Stomach (tissue), 8 donors: ENCODE measurements at regions not wholly inside any gene's neighbourhood (a gene's known extent, or its start where the extent isn't known, plus 50 kb on each side); places are given as distances from the start of the nearest gene placed in this dataset.

ENCODE experiments used
- DNase-seq, 2 donors: peaks; one replicate each; pipeline versions ENCODE4 v3.0.0 to v3.0.0-alpha.2; 2013 to 2019
- H3K27ac ChIP-seq, 5 donors: fragments of 200-600 bp in 4 of 5; sonication (generic) in 4 of 5; one replicate each; pipeline ENCODE4 v1.5.1; 2013 to 2019; ENCODE audit warnings: mild to moderate bottlenecking in 1 of 5, moderate library complexity in 1 of 5
- H3K27me3 ChIP-seq, 3 donors: fragments of 200-600 bp; sonication (generic); one replicate each; pipeline ENCODE4 v1.5.1; 2017 to 2019; ENCODE audit warnings: mixed run types in 1 of 3
- H3K36me3 ChIP-seq, 4 donors: fragments of 200-600 bp; sonication (generic); 1 replicate in 3 of 4; 2 replicates in 1 of 4; pipeline ENCODE4 v1.5.1; 2016 to 2019
- H3K4me1 ChIP-seq, 4 donors: fragments of 200-600 bp; sonication (generic); one replicate each; pipeline ENCODE4 v1.5.1; 2016 to 2019
- H3K4me3 ChIP-seq, 4 donors: fragments of 200-600 bp; sonication (generic) in 3 of 4; one replicate each; pipeline ENCODE4 v1.5.1; 2016 to 2019; ENCODE audit warnings: mild to moderate bottlenecking in 1 of 4
- H3K9me3 ChIP-seq, 4 donors: fragments of 200-600 bp; sonication (generic); one replicate each; pipeline ENCODE4 v1.5.1; 2016 to 2019
- EP300 ChIP-seq: sonication (generic); formaldehyde crosslinking; IDR thresholded peaks from one replicate; pipeline ENCODE4 v1.6.1; 2017; ENCODE audit warnings: antibody characterized with exemption
- POLR2A ChIP-seq, 4 donors: fragments of 450-650 bp; IDR thresholded peaks; one replicate each; pipeline ENCODE4 v1.6.1; 2016; ENCODE audit warnings: antibody characterized with exemption in 4 of 4, control low read depth in 2 of 4, mild to moderate bottlenecking in 1 of 4, moderate library complexity in 1 of 4
- POLR2AphosphoS5 ChIP-seq, 3 donors: sonication (generic); formaldehyde crosslinking; IDR thresholded peaks; one replicate each; pipeline ENCODE4 v1.6.1; 2016; ENCODE audit warnings: antibody characterized with exemption in 3 of 3
- WGBS, 5 donors: extraction: QIAGEN DNeasy Blood & Tissue Kit in 3 of 5; methylation state at CpG; one replicate each; pipeline versions ENCODE4 v1.1.5 to v1.1.7; 2013 to 2018; 5-methylcytosine and 5-hydroxymethylcytosine counted together
- intact Hi-C: fragments of 100-400 bp; cut with DNase I; formaldehyde crosslinking; loops from one replicate; pipeline ENCODE4 v1.15.1; 2023; ENCODE audit warnings: low total_unique reads
- TF ChIP-seq, protein P1 (sequence below), 7 experiments: fragments of 450-650 bp in 4 of 7; fragments of 200-600 bp in 3 of 7; sonication (generic) in 3 of 7; IDR thresholded peaks; one replicate each; pipeline ENCODE4 v1.5.1; 2016 to 2019; ENCODE audit warnings: antibody characterized with exemption in 7 of 7, control low read depth in 2 of 7, mild to moderate bottlenecking in 1 of 7
- donor health status: healthy with polysubstance abuse.
- donor health status: Bipolar disorder and iron deficiency.
- donor health status: healthy.

DNA sequence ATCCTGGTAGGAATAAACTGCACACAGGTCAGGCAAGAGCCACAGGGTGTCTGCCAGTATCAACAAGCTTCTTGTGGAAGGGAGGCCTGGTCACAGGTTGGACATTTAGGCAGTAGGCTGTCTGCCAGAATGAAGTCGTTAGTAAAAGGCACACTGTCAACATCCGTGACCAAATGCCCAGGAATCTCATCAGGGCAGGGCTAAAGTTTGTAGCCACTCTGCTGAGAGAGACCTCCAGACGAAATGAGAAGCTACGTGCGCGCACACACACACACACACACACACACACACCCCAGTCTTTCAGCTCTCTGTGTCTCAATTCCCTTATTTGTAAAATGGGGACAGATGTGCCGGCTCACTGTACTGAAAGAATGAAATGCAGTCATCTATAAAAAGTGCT lies 408.7 kb upstream of the ZFP42 start:
- Histone ChIP-seq H3K27ac (no peak overlapping the region), H3K36me3 (no peaks in the 10 kb centered on the region), H3K27me3 (no peaks in the 10 kb centered on the region), H3K4me1 (no peaks in the 10 kb centered on the region), H3K4me3 (no peak overlapping the region), H3K9me3 (no peaks in the 10 kb centered on the region)
- WGBS, 5 donors: 45 to 73% (median 63%) methylated on average over 7 of the region's 7 CpGs
- no peak for TF ChIP-seq POLR2A (IDR thresholded peaks at IDR 0.05)
- no peak for TF ChIP-seq EP300
- no peak for TF ChIP-seq POLR2AphosphoS5 (IDR thresholded peaks at IDR 0.05)
- TF ChIP-seq, protein P1, sequence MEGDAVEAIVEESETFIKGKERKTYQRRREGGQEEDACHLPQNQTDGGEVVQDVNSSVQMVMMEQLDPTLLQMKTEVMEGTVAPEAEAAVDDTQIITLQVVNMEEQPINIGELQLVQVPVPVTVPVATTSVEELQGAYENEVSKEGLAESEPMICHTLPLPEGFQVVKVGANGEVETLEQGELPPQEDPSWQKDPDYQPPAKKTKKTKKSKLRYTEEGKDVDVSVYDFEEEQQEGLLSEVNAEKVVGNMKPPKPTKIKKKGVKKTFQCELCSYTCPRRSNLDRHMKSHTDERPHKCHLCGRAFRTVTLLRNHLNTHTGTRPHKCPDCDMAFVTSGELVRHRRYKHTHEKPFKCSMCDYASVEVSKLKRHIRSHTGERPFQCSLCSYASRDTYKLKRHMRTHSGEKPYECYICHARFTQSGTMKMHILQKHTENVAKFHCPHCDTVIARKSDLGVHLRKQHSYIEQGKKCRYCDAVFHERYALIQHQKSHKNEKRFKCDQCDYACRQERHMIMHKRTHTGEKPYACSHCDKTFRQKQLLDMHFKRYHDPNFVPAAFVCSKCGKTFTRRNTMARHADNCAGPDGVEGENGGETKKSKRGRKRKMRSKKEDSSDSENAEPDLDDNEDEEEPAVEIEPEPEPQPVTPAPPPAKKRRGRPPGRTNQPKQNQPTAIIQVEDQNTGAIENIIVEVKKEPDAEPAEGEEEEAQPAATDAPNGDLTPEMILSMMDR (IDR thresholded peaks at IDR 0.05): no peak
- intact Hi-C loops: no loop called here
- DNase-seq: no peak

DNA sequence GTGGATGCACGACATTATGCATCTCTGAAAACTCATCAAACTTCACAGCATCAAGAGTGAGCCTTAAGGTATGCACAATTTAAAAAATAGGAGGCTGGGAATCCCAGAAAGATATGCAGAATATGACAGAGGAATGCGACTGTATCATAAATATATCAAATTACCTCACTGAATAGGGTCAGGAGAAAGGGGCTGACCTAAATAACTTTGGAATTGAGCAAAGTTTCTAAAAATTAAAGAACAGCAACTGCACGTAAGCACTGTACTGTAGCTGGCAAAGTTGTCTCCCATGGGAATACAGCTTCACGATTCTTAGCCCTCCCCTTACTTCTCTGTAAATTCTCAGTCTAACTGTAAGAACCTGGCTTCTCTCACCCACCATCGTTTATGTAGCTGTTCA lies 397.4 kb upstream of the ZFP42 start:
- no peak overlapping the region for H3K27ac ChIP-seq
- 60 to 75% (median 69%) methylated on average over 5 of the region's 5 CpGs for WGBS, 5 donors
- no peaks in the 10 kb centered on the region for H3K9me3 ChIP-seq
- H3K4me3 ChIP-seq: no peak overlapping the region
- TF ChIP-seq, protein P1 (IDR thresholded peaks at IDR 0.05): no peak
- no peak for TF ChIP-seq EP300
- no peak for TF ChIP-seq POLR2AphosphoS5 (IDR thresholded peaks at IDR 0.05)
- TF ChIP-seq POLR2A (IDR thresholded peaks at IDR 0.05): no peak
- H3K27me3 ChIP-seq: peaks cover 0 to 3% (median 0%) of the 10 kb centered on the region in 3 donors
- H3K36me3 ChIP-seq: no peaks in the 10 kb centered on the region
- intact Hi-C loops: no loop called here
- DNase-seq: peak in 1 of 2 donors; percentile 15
- H3K4me1 ChIP-seq: no peaks in the 10 kb centered on the region

DNA sequence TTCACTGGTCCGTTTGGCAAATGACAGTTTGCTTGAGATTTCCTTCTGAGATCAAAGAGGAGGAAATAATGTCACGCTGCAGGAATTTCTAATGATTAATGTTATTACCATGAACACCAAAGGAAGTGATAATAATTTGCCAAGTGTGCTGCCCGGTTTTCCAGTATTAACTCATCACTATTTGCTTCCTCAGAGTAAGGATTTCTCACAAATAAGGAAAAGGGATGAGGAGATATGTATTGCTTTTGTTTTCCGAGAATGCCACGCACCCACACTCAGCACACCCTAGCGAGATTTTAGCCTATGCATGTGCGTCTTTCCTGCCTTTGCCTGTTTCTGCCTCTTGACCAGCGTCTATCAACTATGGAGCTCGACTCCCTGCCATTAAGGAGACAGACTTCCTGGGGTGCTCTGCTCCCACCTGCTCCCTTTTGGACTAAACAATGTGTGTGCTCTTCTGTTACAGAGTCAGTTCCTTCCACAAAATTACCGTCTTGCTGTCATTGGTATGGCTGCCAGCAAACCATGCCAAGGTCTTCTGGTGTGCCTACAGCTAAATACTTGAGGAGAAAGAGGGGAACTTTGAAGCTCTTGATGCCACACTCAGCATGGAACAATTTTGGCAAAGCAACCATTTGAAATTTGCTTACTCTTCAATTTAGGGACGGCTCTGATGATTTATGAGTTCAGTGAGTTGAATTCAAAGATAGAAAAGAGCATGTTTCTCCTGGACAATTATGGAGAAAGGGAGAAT lies 393.1 kb upstream of the ZFP42 start:
- no peaks in the 10 kb centered on the region for H3K4me1 ChIP-seq
- H3K36me3 ChIP-seq: no peaks in the 10 kb centered on the region
- intact Hi-C loops: loop anchor here (10.0 kb wide), 1 partner anchor 1522 kb away; no protein-coding TSS in a partner anchor
- H3K9me3 ChIP-seq: no peaks in the 10 kb centered on the region
- TF ChIP-seq, protein P1 (IDR thresholded peaks at IDR 0.05): no peak
- TF ChIP-seq EP300 (no peak), POLR2AphosphoS5 (IDR thresholded peaks at IDR 0.05) (no peak), POLR2A (IDR thresholded peaks at IDR 0.05) (no peak)
- no peaks in the 10 kb centered on the region for H3K27me3 ChIP-seq
- H3K4me3 ChIP-seq: no peak overlapping the region
- DNase-seq: no peak
- H3K27ac ChIP-seq: no peak overlapping the region
- 57 to 71% (median 62%) methylated on average over 11 of the region's 11 CpGs for WGBS, 5 donors

DNA sequence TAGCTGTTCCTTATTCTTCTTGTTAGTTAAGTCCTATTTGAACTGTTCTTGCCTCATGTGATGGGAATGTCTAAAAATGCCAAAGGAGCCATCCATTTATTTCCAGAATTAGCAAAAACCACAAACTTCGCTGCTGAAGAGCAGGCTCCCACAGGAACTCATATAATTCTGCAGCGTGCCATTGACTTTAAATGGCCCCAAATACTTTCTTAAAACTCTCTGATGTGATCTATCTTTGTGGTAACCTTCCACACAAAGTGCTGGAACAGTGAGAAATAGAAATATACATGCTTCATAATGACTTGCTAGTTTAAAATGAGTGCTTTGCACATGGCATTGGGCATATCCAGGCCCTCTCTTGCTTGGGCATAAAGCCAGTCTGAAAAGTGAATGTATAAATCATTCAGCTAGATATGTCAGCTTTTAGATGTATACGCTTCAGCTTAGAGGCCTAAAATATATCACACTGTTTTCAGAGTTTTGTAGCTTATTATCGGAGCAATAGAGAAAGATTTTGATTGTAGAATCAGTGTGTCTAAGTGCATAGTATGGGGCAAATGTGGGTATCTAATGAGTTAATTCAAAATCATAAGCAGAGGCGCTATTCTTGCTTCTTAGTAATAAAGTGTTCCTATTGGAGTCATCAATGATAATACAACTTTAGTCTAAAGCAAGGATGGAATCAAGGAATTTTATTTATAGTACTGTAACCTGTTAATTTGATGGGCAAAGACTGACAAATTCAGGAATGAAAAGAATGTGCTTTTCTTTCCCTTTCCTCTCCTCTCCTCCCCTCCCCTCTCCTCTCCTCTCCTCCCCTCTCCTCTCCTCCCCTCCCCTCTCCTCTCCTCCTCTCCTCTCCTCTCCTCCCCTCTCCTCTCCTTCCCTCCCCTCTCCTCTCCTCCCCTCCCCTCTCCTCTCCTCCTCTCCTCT lies 392.2 kb upstream of the ZFP42 start:
- no peaks in the 10 kb centered on the region for H3K4me1 ChIP-seq
- peak in 1 of 2 donors; percentile 16 for DNase-seq
- intact Hi-C loops: loop anchor here (10.0 kb wide), 1 partner anchor 1521 kb away; no protein-coding TSS in a partner anchor
- H3K27ac ChIP-seq: no peak overlapping the region
- TF ChIP-seq EP300 (no peak), POLR2A (IDR thresholded peaks at IDR 0.05) (no peak), POLR2AphosphoS5 (IDR thresholded peaks at IDR 0.05) (no peak)
- TF ChIP-seq, protein P1 (IDR thresholded peaks at IDR 0.05): no peak
- WGBS, 5 donors: 63 to 82% (median 74%) methylated on average over 5 of the region's 5 CpGs
- no peaks in the 10 kb centered on the region for H3K27me3 ChIP-seq
- no peaks in the 10 kb centered on the region for H3K9me3 ChIP-seq
- H3K4me3 ChIP-seq: no peak overlapping the region
- H3K36me3 ChIP-seq: no peaks in the 10 kb centered on the region
